IMR-90 (cell line): ENCODE measurements at regions not wholly inside any gene's neighbourhood (a gene's known extent, or its start where the extent isn't known, plus 50 kb on each side); places are given as distances from the start of the nearest gene placed in this dataset.

Experiments
- BHLHE40 ChIP-seq: fragments of 150-350 bp; IDR thresholded peaks from 2 replicates; pipeline ENCODE4 v1.6.1; 2016; ENCODE audit warnings: mild to moderate bottlenecking, low read depth, low read length
- CHD1 ChIP-seq: IDR thresholded peaks from 2 replicates; pipeline ENCODE4 v1.6.1; 2012; ENCODE audit warnings: low read depth, low read length, improper control_type of control experiment
- CTCF ChIP-seq: conservative IDR thresholded peaks from 2 replicates; pipeline ENCODE4 v1.5.1; 2012; ENCODE audit warnings: mild to moderate bottlenecking, low read depth, low read length, improper control_type of control experiment
- FOS ChIP-seq: fragments of 150-350 bp; IDR thresholded peaks from 2 replicates; pipeline ENCODE4 v1.6.1; 2016; ENCODE audit warnings: low read depth, low read length
- MAFK ChIP-seq: IDR thresholded peaks from 2 replicates; pipeline ENCODE4 v1.6.1; 2012; ENCODE audit warnings: low read depth, low read length, improper control_type of control experiment
- MXI1 ChIP-seq: IDR thresholded peaks from 2 replicates; pipeline ENCODE4 v1.6.1; 2012; ENCODE audit warnings: low read depth, mild to moderate bottlenecking, low read length, moderate library complexity, borderline replicate concordance
- POLR2A ChIP-seq: IDR thresholded peaks from 2 replicates; pipeline ENCODE4 v1.6.1; 2012; ENCODE audit warnings: mild to moderate bottlenecking, low read depth, low read length
- RAD21 ChIP-seq: IDR thresholded peaks from 2 replicates; pipeline ENCODE4 v1.6.1; 2012; ENCODE audit warnings: low read length, improper control_type of control experiment
- RCOR1 ChIP-seq: IDR thresholded peaks from 2 replicates; pipeline ENCODE4 v1.6.1; 2012; ENCODE audit warnings: mild to moderate bottlenecking, low read length, improper control_type of control experiment; ENCODE audit not compliant: insufficient replicate concordance
- SMC3 ChIP-seq: fragments of 150-350 bp; IDR thresholded peaks from 2 replicates; pipeline ENCODE4 v1.6.1; 2016; ENCODE audit warnings: low read depth, mild to moderate bottlenecking, antibody characterized with exemption, low read length, moderate library complexity
- TF ChIP-seq, protein P1 (sequence below): fragments of 150-350 bp; IDR thresholded peaks from 2 replicates; pipeline ENCODE4 v1.6.1; 2017; ENCODE audit warnings: mild to moderate bottlenecking, antibody characterized with exemption, low read length, low read depth

- TF ChIP-seq POLR2A, result no peak
- TF ChIP-seq CTCF, result no peak
- no peak for TF ChIP-seq FOS
- TF ChIP-seq MXI1, result no peak
- no peak for TF ChIP-seq SMC3
- TF ChIP-seq RAD21, result no peak
- TF ChIP-seq MAFK, result no peak
- TF ChIP-seq, protein P1, sequence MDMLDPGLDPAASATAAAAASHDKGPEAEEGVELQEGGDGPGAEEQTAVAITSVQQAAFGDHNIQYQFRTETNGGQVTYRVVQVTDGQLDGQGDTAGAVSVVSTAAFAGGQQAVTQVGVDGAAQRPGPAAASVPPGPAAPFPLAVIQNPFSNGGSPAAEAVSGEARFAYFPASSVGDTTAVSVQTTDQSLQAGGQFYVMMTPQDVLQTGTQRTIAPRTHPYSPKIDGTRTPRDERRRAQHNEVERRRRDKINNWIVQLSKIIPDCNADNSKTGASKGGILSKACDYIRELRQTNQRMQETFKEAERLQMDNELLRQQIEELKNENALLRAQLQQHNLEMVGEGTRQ, result no peak
- TF ChIP-seq RCOR1, result no peak
- TF ChIP-seq BHLHE40, result no peak
- TF ChIP-seq CHD1, result no peak
These were observed 257.8 kb upstream of the PCDH15 start for GRCh38 chr10:55058800-55059199.
